PFSK-1 (cell line): ENCODE measurements at regions not wholly inside any gene's neighbourhood (a gene's known extent, or its start where the extent isn't known, plus 50 kb on each side); places are given as distances from the start of the nearest gene placed in this dataset.

ENCODE experiments used
- POLR2AphosphoS5 ChIP-seq: IDR thresholded peaks from 2 replicates; pipeline ENCODE4 v1.6.1; 2012; ENCODE audit warnings: low read depth, mild to moderate bottlenecking, control low read depth, low read length, moderate library complexity
- REST ChIP-seq, 2 experiments: IDR thresholded peaks; 2 replicates each; pipeline versions ENCODE4 v1.6.1 to v1.8.0; 2011 to 2012; ENCODE audit warnings: low read depth in 2 of 2, low read length in 2 of 2, control low read depth in 1 of 2, inconsistent platforms in 1 of 2, mild to moderate bottlenecking in 1 of 2, moderate library complexity in 1 of 2; ENCODE audit not compliant: insufficient read depth in 1 of 2
- SIN3A ChIP-seq: IDR thresholded peaks from 2 replicates; pipeline ENCODE4 v1.6.1; 2012; ENCODE audit warnings: mild to moderate bottlenecking, low read length, moderate library complexity, borderline replicate concordance; ENCODE audit not compliant: insufficient read depth
- TAF1 ChIP-seq: IDR thresholded peaks from 2 replicates; pipeline ENCODE4 v1.6.1; 2012; ENCODE audit warnings: low read length, control low read depth, borderline replicate concordance; ENCODE audit not compliant: insufficient read depth

DNA sequence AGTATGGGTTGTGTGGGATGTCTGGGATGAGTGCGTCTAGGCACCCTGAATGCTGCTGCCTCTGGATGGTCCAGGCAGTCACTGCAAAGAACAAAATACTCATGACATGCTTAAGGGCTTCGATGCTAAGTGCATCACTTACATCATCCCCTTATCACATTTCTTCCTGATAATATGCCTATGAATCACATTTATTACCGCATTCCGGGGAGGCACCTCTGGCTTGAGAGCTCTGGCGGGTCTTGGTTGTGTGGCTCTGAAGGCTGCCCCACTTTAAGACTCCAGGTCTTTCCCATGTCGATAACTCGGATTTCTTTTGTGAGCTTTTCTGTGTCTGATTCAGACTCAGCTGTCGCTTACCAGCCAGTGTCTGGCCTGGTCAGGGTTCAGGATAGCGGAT lies 1126.4 kb downstream of the TBC1D22A start:
- TF ChIP-seq TAF1 (no peak), SIN3A (no peak), POLR2AphosphoS5 (no peak), REST (IDR thresholded peaks at IDR 0.05; ENCODE audit: insufficient read depth in 1 of 2, low read depth in 2 of 2, low read length in 2 of 2) (no peak)
